Gastroesophageal sphincter (tissue), 3 donors: ENCODE measurements at regions not wholly inside any gene's neighbourhood (a gene's known extent, or its start where the extent isn't known, plus 50 kb on each side); places are given as distances from the start of the nearest gene placed in this dataset.

ENCODE experiments used
- EP300 ChIP-seq: sonication (generic); formaldehyde crosslinking; IDR thresholded peaks from one replicate; pipeline ENCODE4 v1.6.1; 2017; ENCODE audit warnings: antibody characterized with exemption, mild to moderate bottlenecking
- POLR2A ChIP-seq, 2 donors: fragments of 450-650 bp; IDR thresholded peaks; one replicate each; pipeline ENCODE4 v1.6.1; 2017; ENCODE audit warnings: antibody characterized with exemption in 2 of 2, mild to moderate bottlenecking in 2 of 2, moderate library complexity in 1 of 2
- POLR2AphosphoS5 ChIP-seq: sonication (generic); formaldehyde crosslinking; IDR thresholded peaks from one replicate; pipeline ENCODE4 v1.6.1; 2017; ENCODE audit warnings: antibody characterized with exemption
- TF ChIP-seq, protein P1 (sequence below), 4 experiments: fragments of 200-600 bp in 2 of 4; fragments of 450-650 bp in 2 of 4; sonication (generic) in 1 of 4; IDR thresholded peaks; one replicate each; pipeline ENCODE4 v1.5.1; 2017 to 2019; ENCODE audit warnings: antibody characterized with exemption in 4 of 4, mild to moderate bottlenecking in 2 of 4, moderate library complexity in 2 of 4

DNA sequence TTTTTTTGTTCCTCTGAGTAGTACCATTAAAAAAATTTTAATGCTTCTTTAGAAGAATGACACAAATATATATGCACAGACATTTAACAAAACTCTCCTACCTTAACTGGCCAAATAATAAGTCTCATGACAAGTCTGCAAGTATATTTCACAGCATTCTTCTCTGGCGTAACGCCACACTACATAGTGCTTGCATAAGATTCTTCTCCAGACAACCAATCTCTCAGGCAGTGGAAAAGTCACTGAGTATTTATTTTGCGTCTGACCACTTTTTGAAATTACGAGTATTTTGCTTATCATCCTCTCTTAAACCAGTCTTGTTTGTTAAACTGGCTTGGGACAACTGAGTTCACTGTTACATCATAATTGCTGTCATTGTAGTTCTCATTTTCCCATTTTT lies 749.2 kb downstream of the ADCYAP1 start:
- TF ChIP-seq, protein P1, sequence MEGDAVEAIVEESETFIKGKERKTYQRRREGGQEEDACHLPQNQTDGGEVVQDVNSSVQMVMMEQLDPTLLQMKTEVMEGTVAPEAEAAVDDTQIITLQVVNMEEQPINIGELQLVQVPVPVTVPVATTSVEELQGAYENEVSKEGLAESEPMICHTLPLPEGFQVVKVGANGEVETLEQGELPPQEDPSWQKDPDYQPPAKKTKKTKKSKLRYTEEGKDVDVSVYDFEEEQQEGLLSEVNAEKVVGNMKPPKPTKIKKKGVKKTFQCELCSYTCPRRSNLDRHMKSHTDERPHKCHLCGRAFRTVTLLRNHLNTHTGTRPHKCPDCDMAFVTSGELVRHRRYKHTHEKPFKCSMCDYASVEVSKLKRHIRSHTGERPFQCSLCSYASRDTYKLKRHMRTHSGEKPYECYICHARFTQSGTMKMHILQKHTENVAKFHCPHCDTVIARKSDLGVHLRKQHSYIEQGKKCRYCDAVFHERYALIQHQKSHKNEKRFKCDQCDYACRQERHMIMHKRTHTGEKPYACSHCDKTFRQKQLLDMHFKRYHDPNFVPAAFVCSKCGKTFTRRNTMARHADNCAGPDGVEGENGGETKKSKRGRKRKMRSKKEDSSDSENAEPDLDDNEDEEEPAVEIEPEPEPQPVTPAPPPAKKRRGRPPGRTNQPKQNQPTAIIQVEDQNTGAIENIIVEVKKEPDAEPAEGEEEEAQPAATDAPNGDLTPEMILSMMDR (IDR thresholded peaks at IDR 0.05): no peak
- TF ChIP-seq POLR2A (IDR thresholded peaks at IDR 0.05) (no peak), POLR2AphosphoS5 (no peak), EP300 (no peak)
